OCI-M2 (cell line): ENCODE measurements at regions not wholly inside any gene's neighbourhood (a gene's known extent, or its start where the extent isn't known, plus 50 kb on each side); places are given as distances from the start of the nearest gene placed in this dataset.

Experiments used
- DNase-seq: peaks from one replicate; lab custom pipeline; 2025; ENCODE audit not compliant: unreplicated experiment; lab: John Stamatoyannopoulos, UW

- DNase-seq = no peak
Observed at GRCh38 chr13:108360139-108360538, 90.6 kb downstream of the TNFSF13B start.

GRCh38 chr13:108361769-108362168 lies 92.3 kb downstream of the TNFSF13B start:
- no peak for DNase-seq

- DNase-seq = no peak
Observed at GRCh38 chr13:108363666-108364065, 94.1 kb downstream of the TNFSF13B start.

- no peak for DNase-seq
Observed at GRCh38 chr13:108365255-108365654, 95.7 kb downstream of the TNFSF13B start.

- no peak for DNase-seq
Observed at GRCh38 chr13:108368250-108368905, 98.9 kb downstream of the TNFSF13B start.

- no peak for DNase-seq
Observed at GRCh38 chr13:108369412-108369811, 99.9 kb downstream of the TNFSF13B start.

GRCh38 chr13:108375034-108375433 lies 105.5 kb downstream of the TNFSF13B start:
- DNase-seq = no peak

GRCh38 chr13:108375772-108376171 lies 106.3 kb downstream of the TNFSF13B start:
- DNase-seq = no peak

- no peak for DNase-seq
Observed at GRCh38 chr13:108376308-108376707, 106.8 kb downstream of the TNFSF13B start.

- DNase-seq = no peak
Observed at GRCh38 chr13:108377646-108378206, 108.2 kb downstream of the TNFSF13B start.

GRCh38 chr13:108383667-108384066 lies 114.1 kb downstream of the TNFSF13B start:
- DNase-seq = no peak

- DNase-seq = no peak
Observed at GRCh38 chr13:108387156-108387555, 117.6 kb downstream of the TNFSF13B start.

- DNase-seq = no peak
Observed at GRCh38 chr13:108402850-108403249, 133.3 kb downstream of the TNFSF13B start.

GRCh38 chr13:108407495-108407894 lies 138.0 kb downstream of the TNFSF13B start:
- no peak for DNase-seq

GRCh38 chr13:108408672-108409071 lies 139.2 kb downstream of the TNFSF13B start:
- no peak for DNase-seq

GRCh38 chr13:108409730-108410129 lies 140.2 kb downstream of the TNFSF13B start:
- DNase-seq = no peak

- DNase-seq = no peak
Observed at GRCh38 chr13:108419768-108420167, 150.2 kb downstream of the TNFSF13B start.

GRCh38 chr13:108425056-108425455 lies 155.5 kb downstream of the TNFSF13B start:
- DNase-seq = no peak

GRCh38 chr13:108426893-108427292 lies 157.4 kb downstream of the TNFSF13B start:
- DNase-seq = no peak

- DNase-seq = no peak
Observed at GRCh38 chr13:108427355-108427754, 157.8 kb downstream of the TNFSF13B start.

GRCh38 chr13:108428691-108429090 lies 159.2 kb downstream of the TNFSF13B start:
- no peak for DNase-seq

GRCh38 chr13:108433976-108434755 lies 164.6 kb downstream of the TNFSF13B start:
- no peak for DNase-seq
